Upper lobe of left lung (tissue), 4 donors: ENCODE measurements at regions not wholly inside any gene's neighbourhood (a gene's known extent, or its start where the extent isn't known, plus 50 kb on each side); places are given as distances from the start of the nearest gene placed in this dataset.

Source experiments
- CTCF ChIP-seq, 6 experiments: fragments of 450-650 bp in 4 of 6; fragments of 200-600 bp in 2 of 6; sonication (generic) in 2 of 6; IDR thresholded peaks; one replicate each; pipeline ENCODE4 v1.5.1; 2016 to 2019; ENCODE audit warnings: antibody characterized with exemption in 6 of 6
- EP300 ChIP-seq, 4 donors: sonication (generic); formaldehyde crosslinking; IDR thresholded peaks; one replicate each; pipeline ENCODE4 v1.5.1; 2017; ENCODE audit warnings: antibody characterized with exemption in 4 of 4, control low read depth in 2 of 4
- POLR2A ChIP-seq, 4 donors: fragments of 450-650 bp; IDR thresholded peaks; one replicate each; pipeline ENCODE4 v1.5.1; 2016 to 2017; ENCODE audit warnings: antibody characterized with exemption in 4 of 4, mild to moderate bottlenecking in 2 of 4
- POLR2AphosphoS5 ChIP-seq, 2 donors: sonication (generic); formaldehyde crosslinking; IDR thresholded peaks; one replicate each; pipeline ENCODE4 v1.5.1; 2017; ENCODE audit warnings: antibody characterized with exemption in 2 of 2

GRCh38 chrX:113529426-113530013 is 688.9 kb upstream of the AMOT start:
- TF ChIP-seq POLR2AphosphoS5 (IDR thresholded peaks at IDR 0.05) (no peak), POLR2A (IDR thresholded peaks at IDR 0.05) (no peak), CTCF (IDR thresholded peaks at IDR 0.05) (no peak), EP300 (IDR thresholded peaks at IDR 0.05) (no peak)
